Astrocyte (in vitro differentiated cells and primary cell): ENCODE measurements at regions not wholly inside any gene's neighbourhood (a gene's known extent, or its start where the extent isn't known, plus 50 kb on each side); places are given as distances from the start of the nearest gene placed in this dataset.

ENCODE experiments used
- CTCF ChIP-seq: IDR thresholded peaks from 2 replicates; pipeline ENCODE4 v1.5.1; 2011; ENCODE audit warnings: low read depth, mild to moderate bottlenecking, inconsistent platforms, low read length, moderate library complexity; ENCODE audit not compliant: insufficient read depth
- EZH2 ChIP-seq: IDR thresholded peaks from 2 replicates; pipeline ENCODE4 v1.6.1; 2012; ENCODE audit warnings: mild to moderate bottlenecking, low read length, inconsistent platforms; ENCODE audit not compliant: insufficient read depth

GRCh38 chr10:3496138-3496537, 288.9 kb downstream of the KLF6 start:
- TF ChIP-seq EZH2 (no peak), CTCF (no peak)
